DMS153 (cell line): ENCODE measurements at regions not wholly inside any gene's neighbourhood (a gene's known extent, or its start where the extent isn't known, plus 50 kb on each side); places are given as distances from the start of the nearest gene placed in this dataset.
A peak's percentile ranks its signal among the peaks of the same experiment; 100 is the strongest.
"Not testable (repeated sequence)": the region's sequence is repeated elsewhere in the genome, so short reads cannot be mapped to it uniquely, and the experiment has no call there.

Experiments used
- DNase-seq: peaks from one replicate; lab custom pipeline; 2025; lab: John Stamatoyannopoulos, UW

DNA sequence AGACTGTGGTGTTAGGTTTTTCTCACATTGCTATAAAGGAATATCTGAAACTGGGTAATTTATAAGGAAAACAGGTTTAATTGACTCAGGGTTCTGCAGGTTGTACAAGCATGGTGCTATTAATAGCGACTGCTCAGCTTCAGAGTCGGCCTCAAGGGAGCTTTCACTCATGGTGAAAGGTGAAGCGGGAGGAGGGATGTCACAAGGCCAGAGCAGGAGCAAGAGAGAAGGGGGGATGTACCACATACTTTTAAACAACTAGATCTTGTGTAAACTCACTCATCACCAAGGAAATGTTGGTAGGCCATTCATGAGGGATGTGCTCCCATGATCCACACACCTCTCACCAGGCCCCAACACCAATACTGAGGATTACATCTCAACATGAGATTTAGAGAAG lies 313.2 kb downstream of the UBE2NL start:
- not testable (repeated sequence) for DNase-seq

DNA sequence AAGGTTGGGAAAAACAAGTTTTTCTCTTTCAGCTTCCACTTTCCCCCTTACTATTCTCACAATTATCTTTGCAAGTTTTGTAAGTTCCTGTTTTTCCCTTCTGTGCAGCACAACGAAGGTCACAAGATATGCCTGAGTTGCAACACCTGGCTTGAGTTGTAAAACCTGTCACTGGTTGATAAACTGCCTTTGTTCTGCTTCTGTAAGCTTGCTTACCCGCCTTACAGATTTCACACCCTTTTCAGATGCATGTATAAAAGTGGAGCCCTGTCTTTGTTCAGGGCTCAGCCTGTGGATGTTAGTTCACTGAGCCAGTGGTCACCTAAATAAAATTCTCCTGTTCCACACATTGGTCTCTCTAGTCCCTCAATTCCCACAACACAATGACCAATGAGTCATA lies 318.9 kb downstream of the UBE2NL start:
- DNase-seq, result not testable (repeated sequence)

DNA sequence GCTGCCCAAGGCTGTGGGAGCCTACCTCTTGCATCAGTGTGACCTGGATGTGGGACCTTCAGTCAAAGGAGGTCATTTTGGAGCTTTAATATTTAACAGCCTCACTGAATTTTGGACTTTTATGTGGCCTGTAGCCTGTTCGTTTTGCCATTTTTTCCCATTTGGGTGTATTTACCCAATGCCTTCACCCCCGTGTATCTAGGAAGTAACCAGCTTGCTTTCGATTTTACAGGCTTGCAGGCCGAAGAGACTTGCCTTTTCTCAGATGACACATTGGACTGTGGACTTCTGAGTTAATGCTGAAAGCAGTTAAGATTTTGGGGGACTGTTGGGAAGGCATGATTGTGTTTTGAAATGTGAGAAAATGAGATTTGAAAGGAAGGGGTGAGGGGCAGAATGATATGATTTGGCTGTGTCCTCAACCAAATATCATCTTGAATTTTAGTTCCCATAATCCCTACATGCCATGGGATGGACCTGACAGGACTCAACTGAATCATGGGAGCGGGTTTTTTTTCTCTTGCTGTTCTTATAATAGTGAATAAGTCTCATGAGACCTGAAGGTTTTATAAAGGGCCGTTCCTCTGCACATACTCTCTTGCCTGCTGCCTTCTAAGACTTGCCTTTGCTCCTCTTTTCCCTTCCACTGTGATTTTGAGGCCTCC lies 324.6 kb downstream of the UBE2NL start:
- not testable (repeated sequence) for DNase-seq

DNA sequence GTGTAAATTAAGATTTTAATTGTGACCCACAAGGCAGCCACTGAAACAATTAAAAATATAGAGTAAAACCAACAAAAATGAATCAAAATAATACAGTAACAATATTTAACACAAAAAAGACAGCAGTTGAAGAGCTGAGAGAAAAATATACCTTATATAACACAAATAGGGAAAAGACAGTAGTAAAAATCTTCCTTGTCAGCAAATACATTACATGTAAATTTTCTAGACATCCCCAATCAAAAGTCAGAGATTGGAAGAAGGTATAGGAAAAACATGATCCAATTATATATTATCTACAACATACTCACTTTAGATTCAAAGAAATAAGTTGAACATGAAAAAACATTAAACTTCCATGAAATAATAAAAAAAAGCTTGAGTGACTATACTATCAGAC lies 330.8 kb downstream of the UBE2NL start:
- DNase-seq, result no peak

DNA sequence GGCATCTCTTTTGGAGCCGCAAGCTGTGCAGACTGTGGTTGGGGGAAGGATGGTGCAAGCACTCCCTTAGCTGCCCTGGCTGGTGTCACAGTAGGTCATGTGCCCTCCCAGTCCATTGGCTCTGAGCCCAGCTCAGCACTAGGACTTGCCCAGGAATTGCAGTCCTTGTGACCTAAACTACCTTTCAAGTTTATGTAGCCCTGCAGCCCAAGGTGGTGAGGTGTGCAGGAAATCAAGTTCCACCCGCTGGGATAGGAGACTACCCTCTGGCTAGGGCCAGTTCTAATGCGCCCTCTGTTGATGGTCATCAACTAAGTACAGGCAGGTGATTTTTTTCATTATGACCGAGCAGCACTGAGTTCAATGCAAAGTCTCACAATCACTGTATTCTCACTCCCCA lies 335.2 kb downstream of the UBE2NL start:
- peak; percentile 39 for DNase-seq

DNA sequence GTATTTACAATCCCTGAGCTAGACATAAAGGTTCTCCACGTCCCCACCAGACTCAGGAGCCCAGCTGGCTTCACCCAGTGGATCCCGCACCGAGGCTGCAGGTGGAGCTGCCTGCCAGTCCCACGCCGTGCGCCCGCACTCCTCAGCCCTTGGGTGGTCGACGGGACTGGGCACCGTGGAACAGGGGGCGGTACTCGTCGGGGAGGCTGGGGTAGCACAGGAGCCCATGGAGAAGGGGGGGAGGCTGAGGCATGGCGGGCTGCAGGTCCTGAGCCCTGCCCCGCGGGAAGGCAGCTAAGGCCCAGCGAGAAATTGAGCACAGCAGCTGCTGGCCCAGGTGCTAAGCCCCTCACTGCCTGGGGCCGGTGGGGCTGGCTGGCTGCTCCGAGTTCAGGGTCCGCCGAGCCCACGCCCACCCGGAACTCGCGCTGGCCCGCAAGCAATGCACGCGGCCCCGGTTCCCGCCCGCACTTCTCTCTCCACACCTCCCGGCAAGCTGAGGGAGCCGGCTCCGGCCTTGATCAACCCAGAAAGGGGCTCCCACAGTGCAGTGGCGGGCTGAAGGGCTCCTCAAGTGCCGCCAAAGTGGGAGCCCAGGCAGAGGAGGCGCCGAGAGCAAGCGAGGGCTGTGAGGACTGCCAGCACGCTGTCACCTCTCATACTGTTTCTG lies 347.4 kb downstream of the UBE2NL start:
- not testable (repeated sequence) for DNase-seq

DNA sequence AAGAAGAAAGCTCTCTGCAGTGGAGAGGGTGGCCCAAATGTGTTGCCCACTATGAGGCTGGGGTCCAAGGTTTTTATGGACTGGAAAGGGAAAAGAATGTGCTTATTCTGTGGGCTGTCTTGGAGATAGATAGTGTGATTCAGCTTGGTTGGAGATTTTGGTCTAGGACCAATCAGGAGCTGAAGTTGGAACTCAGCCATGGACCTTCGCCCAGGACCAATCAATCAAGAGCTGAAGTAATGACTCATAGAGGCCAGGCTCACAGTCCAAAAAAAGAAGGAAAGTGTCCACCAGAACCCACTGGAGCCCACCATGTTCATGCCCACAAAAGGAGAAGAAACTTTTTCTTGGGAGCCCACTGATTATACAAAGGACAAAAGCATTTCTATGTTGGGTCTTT lies 369.5 kb downstream of the UBE2NL start:
- DNase-seq, result no peak

DNA sequence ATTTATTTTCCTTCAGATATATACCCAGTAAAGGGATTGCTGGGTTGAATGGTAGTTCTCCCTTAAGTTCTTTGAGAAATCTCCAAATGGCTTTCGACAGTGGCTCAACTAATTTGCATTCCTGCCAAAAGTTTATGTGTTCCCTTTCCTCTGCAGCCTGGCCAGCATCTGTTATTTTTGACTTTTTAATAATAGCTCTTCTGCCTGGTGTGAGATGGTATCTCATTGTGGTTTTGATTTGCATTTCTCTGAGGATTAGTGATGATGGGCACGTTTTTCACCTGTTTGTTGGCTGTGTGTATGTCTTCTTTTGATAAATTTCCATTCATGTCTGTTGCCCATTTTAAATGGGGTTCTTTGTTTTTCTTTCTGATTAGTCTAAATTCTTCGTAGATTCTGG lies 375.2 kb downstream of the UBE2NL start:
- DNase-seq, result no peak

DNA sequence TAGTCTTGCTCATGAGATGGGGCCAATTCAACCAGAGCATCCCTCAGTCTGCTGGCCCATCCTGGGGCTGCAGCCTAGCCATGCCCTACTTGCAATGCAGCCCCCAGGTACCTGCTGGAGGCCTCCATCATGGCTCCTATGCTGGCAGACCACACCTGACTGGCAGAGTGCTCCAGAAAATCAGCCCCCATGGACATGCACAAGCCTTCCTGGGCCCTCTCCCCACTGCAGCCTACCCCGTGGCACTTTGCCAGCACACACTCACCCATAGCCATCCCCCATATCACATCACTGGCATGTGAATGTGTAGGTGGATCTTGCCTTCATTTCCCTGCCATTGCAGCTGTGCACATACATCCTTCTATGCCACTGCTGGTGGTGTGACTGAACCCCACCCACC lies 381.8 kb downstream of the UBE2NL start:
- no peak for DNase-seq

DNA sequence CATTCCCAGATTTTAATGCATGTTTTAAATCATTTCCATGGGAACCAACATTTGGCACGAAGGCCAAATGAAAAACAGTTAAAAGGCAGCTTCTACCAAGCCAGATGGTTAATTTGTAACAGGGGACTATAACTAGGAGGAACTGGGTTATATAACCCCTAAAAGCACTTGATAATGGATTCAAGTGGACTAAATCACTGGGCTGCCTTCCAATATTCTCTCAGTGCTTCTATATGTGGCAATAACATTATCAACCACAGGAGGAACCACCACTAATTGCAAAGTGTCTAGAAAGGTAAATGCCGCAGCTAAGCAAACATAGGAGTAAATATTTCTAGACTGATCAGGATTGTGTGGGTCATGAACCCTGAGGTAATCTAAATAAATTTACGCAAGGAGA lies 391.5 kb downstream of the UBE2NL start:
- DNase-seq, result peak; percentile 99

DNA sequence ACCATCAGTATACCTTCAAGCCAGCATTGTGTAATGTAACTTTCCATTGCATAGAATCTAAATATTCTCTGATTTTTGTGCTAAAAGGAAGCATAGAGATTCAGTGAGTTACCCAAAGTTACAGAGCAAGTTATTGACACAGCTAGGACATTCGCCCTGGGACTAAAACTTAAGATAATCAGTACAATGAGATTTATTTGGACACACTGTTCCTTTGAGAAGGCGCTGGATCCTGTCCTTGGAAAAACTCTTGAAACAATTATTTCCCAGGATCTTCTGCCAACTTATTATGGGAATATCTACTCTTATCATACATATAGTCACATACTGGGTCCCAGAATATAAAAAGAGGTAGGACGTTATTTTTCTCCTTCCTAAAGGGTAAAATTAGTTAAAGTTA lies 392.0 kb downstream of the UBE2NL start:
- no peak for DNase-seq

DNA sequence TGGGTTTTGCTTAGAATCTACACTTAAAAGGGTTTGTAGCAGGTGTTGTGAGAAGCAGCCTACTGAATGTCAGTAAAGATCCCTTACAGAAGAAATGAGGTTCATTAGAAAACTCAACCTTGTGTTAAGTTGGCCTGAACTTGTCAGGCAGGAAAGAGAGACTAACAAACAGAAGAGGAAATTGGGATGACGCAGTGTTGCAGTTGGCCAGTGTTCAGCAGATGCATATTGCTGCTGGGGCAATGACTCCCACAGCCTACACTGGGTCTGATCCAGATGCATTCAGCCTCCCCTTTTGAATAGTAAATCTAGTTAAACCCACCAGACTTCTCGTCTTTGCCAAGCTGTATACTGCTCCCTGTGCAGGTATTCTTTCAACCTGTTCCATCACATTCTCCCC lies 409.4 kb downstream of the UBE2NL start:
- DNase-seq, result no peak

DNA sequence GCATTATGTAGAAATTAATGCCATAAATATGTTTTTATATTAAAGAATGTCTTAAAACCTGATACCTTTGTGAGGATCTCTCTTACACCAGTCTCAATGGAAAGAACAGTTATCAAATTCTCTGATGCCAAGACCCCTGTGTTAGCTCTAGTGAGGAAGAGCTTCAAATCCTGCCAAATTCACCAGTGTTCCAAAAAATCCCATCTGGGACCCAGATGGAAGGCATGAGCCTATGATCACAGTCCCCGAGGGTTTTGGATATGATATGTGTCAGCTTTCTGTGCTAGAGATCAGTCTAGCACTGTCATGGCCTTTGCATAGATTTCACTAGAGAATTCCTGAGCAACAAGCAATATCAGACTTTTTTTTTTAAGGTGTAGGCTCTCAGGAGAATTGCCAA lies 412.1 kb downstream of the UBE2NL start:
- no peak for DNase-seq

DNA sequence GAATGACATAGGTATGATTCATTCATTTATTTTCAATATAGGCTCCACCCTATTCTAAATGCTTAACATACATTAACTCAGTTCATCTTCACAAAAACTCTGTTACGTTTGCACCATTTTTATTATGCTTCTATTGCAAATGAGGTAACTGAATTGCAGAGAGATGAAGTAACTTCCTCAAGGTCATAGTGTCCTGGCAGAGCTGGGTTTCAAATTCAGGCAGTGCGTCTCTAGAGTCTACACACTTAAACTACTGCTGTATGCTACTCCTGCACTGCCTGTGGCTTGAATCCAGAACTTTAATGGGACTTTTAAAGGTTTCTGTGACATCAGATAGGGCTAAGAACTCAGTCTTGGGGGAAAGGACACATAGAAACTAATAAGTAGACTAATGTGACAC lies 413.4 kb downstream of the UBE2NL start:
- DNase-seq, result no peak

DNA sequence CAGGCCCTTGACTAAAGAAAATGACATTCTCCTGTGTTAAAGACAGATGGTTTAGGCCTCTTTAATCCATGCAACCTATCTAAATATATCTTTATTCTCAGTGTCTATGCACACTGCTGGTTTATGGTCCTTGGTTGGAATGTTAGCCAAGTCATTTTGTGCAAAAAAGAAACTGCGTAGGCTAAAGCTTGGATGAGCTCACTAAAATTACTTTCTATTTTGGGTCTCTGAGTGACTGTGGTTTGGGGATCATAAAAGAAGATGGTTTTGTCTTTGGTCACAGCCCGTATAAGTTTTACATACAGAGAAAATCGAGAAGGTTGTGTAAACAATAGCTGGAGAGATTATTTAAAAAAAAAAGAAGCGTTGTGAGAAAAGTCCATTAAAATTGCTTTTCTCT lies 443.6 kb downstream of the UBE2NL start:
- DNase-seq, result no peak

DNA sequence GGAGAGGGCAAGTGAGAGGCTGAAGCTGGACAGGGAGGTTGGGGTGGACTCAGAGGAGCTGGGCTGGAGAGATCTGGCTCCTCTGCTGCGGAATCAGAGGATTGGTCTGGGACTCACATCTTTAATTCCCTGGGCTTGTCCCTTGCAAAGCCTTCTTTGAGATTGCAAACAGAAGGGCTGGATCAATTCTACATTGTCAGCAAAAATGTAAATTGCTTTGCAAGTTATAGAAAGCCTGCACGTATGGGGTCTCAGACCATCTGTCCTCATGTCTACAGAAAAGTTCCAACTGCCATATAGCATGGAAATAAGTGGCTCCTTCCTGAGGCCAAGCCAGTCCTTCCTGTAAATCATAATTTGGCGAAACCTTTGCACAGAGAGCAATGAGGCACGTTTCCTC lies 449.6 kb downstream of the UBE2NL start:
- no peak for DNase-seq

DNA sequence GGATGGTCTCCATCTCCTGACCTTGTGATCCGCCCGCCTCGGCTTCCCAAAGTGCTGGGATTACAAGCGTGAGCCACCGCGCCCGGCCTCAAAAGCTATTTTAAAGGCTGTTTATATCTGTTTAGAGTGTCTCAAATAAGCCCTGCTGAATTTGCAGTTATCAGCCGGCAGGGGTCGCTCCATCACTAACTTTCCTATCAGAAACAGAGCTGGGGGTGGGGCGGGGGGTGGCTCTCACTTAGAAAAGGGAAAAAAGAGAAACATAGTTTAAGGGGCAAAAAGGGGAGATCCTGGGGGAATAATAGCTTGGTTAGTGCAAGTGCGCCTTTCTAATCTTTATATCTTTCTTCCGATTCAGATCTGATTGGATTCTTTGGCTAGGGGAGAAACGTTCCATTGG lies 450.7 kb downstream of the UBE2NL start:
- no peak for DNase-seq

DNA sequence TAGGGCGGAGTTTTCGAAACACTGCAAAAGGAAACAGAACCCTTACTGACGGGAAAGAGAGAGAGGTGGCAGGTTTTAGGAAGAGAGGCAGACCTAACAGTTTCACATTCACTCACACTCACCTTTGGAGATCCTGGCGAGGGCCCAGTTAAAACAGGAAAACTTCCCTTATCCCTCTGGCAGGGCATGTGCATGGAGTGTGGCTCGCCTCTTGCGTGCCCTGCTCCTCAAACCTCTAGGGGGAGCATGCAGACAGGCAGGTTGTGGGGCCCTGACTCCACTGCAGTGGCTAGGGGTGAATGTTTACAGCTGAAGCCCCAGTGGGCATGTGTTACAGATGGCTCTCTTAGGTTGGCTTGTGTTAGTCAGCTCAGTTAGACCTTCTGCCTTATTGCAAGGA lies 451.5 kb downstream of the UBE2NL start:
- DNase-seq, result no peak

DNA sequence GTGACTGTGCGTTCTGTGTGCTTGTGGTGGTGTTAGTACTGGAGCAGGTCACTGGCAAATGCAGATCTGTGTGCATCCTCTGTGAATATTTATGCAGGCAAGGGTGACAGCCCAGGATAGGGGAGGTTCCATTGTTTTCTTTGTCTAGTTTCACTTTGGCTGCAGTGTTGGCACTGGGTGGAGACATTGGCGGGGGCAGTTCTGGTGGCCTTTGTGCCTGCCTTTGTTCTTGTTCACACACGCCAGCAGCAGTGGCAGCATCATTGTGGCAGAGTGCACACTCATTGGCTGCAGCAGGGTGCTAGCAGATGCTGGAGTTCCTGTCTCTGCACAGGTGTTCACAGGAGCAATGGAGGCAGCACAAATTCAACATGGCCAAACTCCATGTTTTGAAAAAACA lies 495.3 kb downstream of the UBE2NL start:
- DNase-seq, result peak; percentile 38

DNA sequence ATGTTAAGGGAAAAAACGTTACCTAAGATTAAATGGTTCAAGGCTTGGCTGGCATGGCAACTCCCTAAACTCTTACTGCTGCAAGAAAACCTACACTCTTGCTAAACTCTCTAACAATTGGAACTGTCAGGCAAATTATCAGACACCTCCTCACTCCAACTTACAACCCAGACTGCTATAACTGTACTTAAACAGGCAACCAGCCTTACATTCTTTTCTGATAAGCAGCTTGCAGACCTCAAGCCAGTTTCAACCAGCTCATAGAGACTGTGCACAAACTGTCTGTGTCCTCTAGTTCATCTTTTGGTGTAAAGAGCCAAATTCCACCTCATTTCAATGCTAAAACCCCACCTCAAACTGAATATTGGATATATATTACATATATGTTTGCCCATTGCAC lies 504.9 kb downstream of the UBE2NL start:
- no peak for DNase-seq
